ENCODE measurements at regions not wholly inside any gene's neighbourhood (a gene's known extent, or its start where the extent isn't known, plus 50 kb on each side); places are given as distances from the start of the nearest gene placed in this dataset.
A peak's percentile ranks its signal among the peaks of the same experiment; 100 is the strongest.
"Not testable (repeated sequence)": the region's sequence is repeated elsewhere in the genome, so short reads cannot be mapped to it uniquely, and the experiment has no call there.

- peaks cover 0 to 3% of the 10 kb centered on the region in 2 donors for H3K9me3 ChIP-seq (ENCODE audit: control insufficient read depth in 2 of 2, insufficient read depth in 1 of 2, low read depth in 1 of 2, low read length in 1 of 2)
- no peaks in the 10 kb centered on the region for H3K36me3 ChIP-seq (ENCODE audit: control insufficient read depth in 2 of 2, insufficient read depth in 2 of 2, low read length in 1 of 2)
- no peak overlapping the region for H3K27ac ChIP-seq (ENCODE audit: low read depth in 2 of 2, low read length in 1 of 2)
- 74 to 87% methylated on average over 5 of the region's 5 CpGs for WGBS, 2 donors
- no peak overlapping the region for H3K4me3 ChIP-seq (ENCODE audit: low read depth in 1 of 2, low read length in 2 of 2)
- peaks cover 3 to 7% of the 10 kb centered on the region in 2 donors for H3K4me1 ChIP-seq (ENCODE audit: control insufficient read depth in 2 of 2, insufficient read depth in 2 of 2, low read length in 1 of 2)
- no peaks in the 10 kb centered on the region for H3K27me3 ChIP-seq (ENCODE audit: control insufficient read depth in 1 of 2, insufficient read depth in 2 of 2, low read length in 2 of 2)
Measured at GRCh38 chr10:43845121-43845520, 196.4 kb upstream of the ZNF32 start.

- Histone ChIP-seq H3K4me3 (ENCODE audit: low read depth in 1 of 2, low read length in 2 of 2) (no peak overlapping the region), H3K4me1 (ENCODE audit: control insufficient read depth in 2 of 2, insufficient read depth in 2 of 2, low read length in 1 of 2) (peaks cover 3 to 7% of the 10 kb centered on the region in 2 donors), H3K27me3 (ENCODE audit: control insufficient read depth in 1 of 2, insufficient read depth in 2 of 2, low read length in 2 of 2) (no peaks in the 10 kb centered on the region), H3K36me3 (ENCODE audit: control insufficient read depth in 2 of 2, insufficient read depth in 2 of 2, low read length in 1 of 2) (no peaks in the 10 kb centered on the region), H3K27ac (ENCODE audit: low read depth in 2 of 2, low read length in 1 of 2) (no peak overlapping the region), H3K9me3 (ENCODE audit: control insufficient read depth in 2 of 2, insufficient read depth in 1 of 2, low read depth in 1 of 2, low read length in 1 of 2) (peaks cover 0 to 3% of the 10 kb centered on the region in 2 donors)
- WGBS, 2 donors, result 81 to 88% methylated on average over 4 of the region's 4 CpGs
Measured at GRCh38 chr10:43844221-43844620, 195.5 kb upstream of the ZNF32 start.

GRCh38 chr10:43843321-43844101, 194.8 kb upstream of the ZNF32 start:
- H3K9me3 ChIP-seq (ENCODE audit: control insufficient read depth in 2 of 2, insufficient read depth in 1 of 2, low read depth in 1 of 2, low read length in 1 of 2), result peaks cover 0 to 3% of the 10 kb centered on the region in 2 donors
- peaks cover 3 to 7% of the 10 kb centered on the region in 2 donors for H3K4me1 ChIP-seq (ENCODE audit: control insufficient read depth in 2 of 2, insufficient read depth in 2 of 2, low read length in 1 of 2)
- H3K27me3 ChIP-seq (ENCODE audit: control insufficient read depth in 1 of 2, insufficient read depth in 2 of 2, low read length in 2 of 2), result no peaks in the 10 kb centered on the region
- no peak overlapping the region for H3K27ac ChIP-seq (ENCODE audit: low read depth in 2 of 2, low read length in 1 of 2)
- H3K36me3 ChIP-seq (ENCODE audit: control insufficient read depth in 2 of 2, insufficient read depth in 2 of 2, low read length in 1 of 2), result no peaks in the 10 kb centered on the region
- H3K4me3 ChIP-seq (ENCODE audit: low read depth in 1 of 2, low read length in 2 of 2), result no peak overlapping the region
- 39 to 66% methylated on average over 9 of the region's 9 CpGs for WGBS, 2 donors

GRCh38 chr10:43842496-43842895, 193.8 kb upstream of the ZNF32 start:
- WGBS, 2 donors, result 85 to 87% methylated on average over 9 of the region's 9 CpGs
- Histone ChIP-seq H3K27ac (ENCODE audit: low read depth in 2 of 2, low read length in 1 of 2) (no peak overlapping the region), H3K4me1 (ENCODE audit: control insufficient read depth in 2 of 2, insufficient read depth in 2 of 2, low read length in 1 of 2) (peaks cover 3 to 7% of the 10 kb centered on the region in 2 donors), H3K9me3 (ENCODE audit: control insufficient read depth in 2 of 2, insufficient read depth in 1 of 2, low read depth in 1 of 2, low read length in 1 of 2) (peaks cover 0 to 3% of the 10 kb centered on the region in 2 donors), H3K27me3 (ENCODE audit: control insufficient read depth in 1 of 2, insufficient read depth in 2 of 2, low read length in 2 of 2) (no peaks in the 10 kb centered on the region), H3K4me3 (ENCODE audit: low read depth in 1 of 2, low read length in 2 of 2) (no peak overlapping the region), H3K36me3 (ENCODE audit: control insufficient read depth in 2 of 2, insufficient read depth in 2 of 2, low read length in 1 of 2) (no peaks in the 10 kb centered on the region)

GRCh38 chr10:43842072-43842471, 193.4 kb upstream of the ZNF32 start:
- 78 to 86% methylated on average over 6 of the region's 6 CpGs for WGBS, 2 donors
- Histone ChIP-seq H3K27ac (ENCODE audit: low read depth in 2 of 2, low read length in 1 of 2) (no peak overlapping the region), H3K9me3 (ENCODE audit: control insufficient read depth in 2 of 2, insufficient read depth in 1 of 2, low read depth in 1 of 2, low read length in 1 of 2) (peaks cover 0 to 3% of the 10 kb centered on the region in 2 donors), H3K27me3 (ENCODE audit: control insufficient read depth in 1 of 2, insufficient read depth in 2 of 2, low read length in 2 of 2) (no peaks in the 10 kb centered on the region), H3K4me3 (ENCODE audit: low read depth in 1 of 2, low read length in 2 of 2) (no peak overlapping the region), H3K36me3 (ENCODE audit: control insufficient read depth in 2 of 2, insufficient read depth in 2 of 2, low read length in 1 of 2) (no peaks in the 10 kb centered on the region), H3K4me1 (ENCODE audit: control insufficient read depth in 2 of 2, insufficient read depth in 2 of 2, low read length in 1 of 2) (peaks cover 3 to 7% of the 10 kb centered on the region in 2 donors)

- H3K9me3 ChIP-seq (ENCODE audit: control insufficient read depth in 2 of 2, insufficient read depth in 1 of 2, low read depth in 1 of 2, low read length in 1 of 2), result peaks cover 2 to 3% of the 10 kb centered on the region in 2 donors
- no peaks in the 10 kb centered on the region for H3K4me1 ChIP-seq (ENCODE audit: control insufficient read depth in 2 of 2, insufficient read depth in 2 of 2, low read length in 1 of 2)
- no peak overlapping the region for H3K27ac ChIP-seq (ENCODE audit: low read depth in 2 of 2, low read length in 1 of 2)
- H3K36me3 ChIP-seq (ENCODE audit: control insufficient read depth in 2 of 2, insufficient read depth in 2 of 2, low read length in 1 of 2), result no peaks in the 10 kb centered on the region
- H3K4me3 ChIP-seq (ENCODE audit: low read depth in 1 of 2, low read length in 2 of 2), result no peak overlapping the region
- WGBS, 2 donors, result 65 to 73% methylated on average over 3 of the region's 3 CpGs
- H3K27me3 ChIP-seq (ENCODE audit: control insufficient read depth in 1 of 2, insufficient read depth in 2 of 2, low read length in 2 of 2), result no peaks in the 10 kb centered on the region
Measured at GRCh38 chr10:43839973-43840372, 191.3 kb upstream of the ZNF32 start.

GRCh38 chr10:43834751-43835150, 186.1 kb upstream of the ZNF32 start:
- not testable (repeated sequence) for H3K27ac ChIP-seq (ENCODE audit: low read depth in 2 of 2, low read length in 1 of 2); H3K9me3 ChIP-seq (ENCODE audit: control insufficient read depth in 2 of 2, insufficient read depth in 1 of 2, low read depth in 1 of 2, low read length in 1 of 2); H3K4me3 ChIP-seq (ENCODE audit: low read depth in 1 of 2, low read length in 2 of 2); H3K36me3 ChIP-seq (ENCODE audit: control insufficient read depth in 2 of 2, insufficient read depth in 2 of 2, low read length in 1 of 2); H3K27me3 ChIP-seq (ENCODE audit: control insufficient read depth in 1 of 2, insufficient read depth in 2 of 2, low read length in 2 of 2); H3K4me1 ChIP-seq (ENCODE audit: control insufficient read depth in 2 of 2, insufficient read depth in 2 of 2, low read length in 1 of 2)
- WGBS, 2 donors, result 61 to 64% methylated on average over 2 of the region's 2 CpGs

- 89 to 91% methylated on average over 1 of the region's 1 CpG for WGBS, 2 donors
- H3K4me1 ChIP-seq (ENCODE audit: control insufficient read depth in 2 of 2, insufficient read depth in 2 of 2, low read length in 1 of 2), result no peaks in the 10 kb centered on the region
- no peaks in the 10 kb centered on the region for H3K9me3 ChIP-seq (ENCODE audit: control insufficient read depth in 2 of 2, insufficient read depth in 1 of 2, low read depth in 1 of 2, low read length in 1 of 2)
- H3K4me3 ChIP-seq (ENCODE audit: low read depth in 1 of 2, low read length in 2 of 2), result no peak overlapping the region
- H3K36me3 ChIP-seq (ENCODE audit: control insufficient read depth in 2 of 2, insufficient read depth in 2 of 2, low read length in 1 of 2), result no peaks in the 10 kb centered on the region
- no peak overlapping the region for H3K27ac ChIP-seq (ENCODE audit: low read depth in 2 of 2, low read length in 1 of 2)
- H3K27me3 ChIP-seq (ENCODE audit: control insufficient read depth in 1 of 2, insufficient read depth in 2 of 2, low read length in 2 of 2), result no peaks in the 10 kb centered on the region
Measured at GRCh38 chr10:43827853-43828252, 179.2 kb upstream of the ZNF32 start.

GRCh38 chr10:43825984-43826383, 177.3 kb upstream of the ZNF32 start:
- 90% methylated on average over 16 to 22 of the region's 22 CpGs for WGBS, 2 donors
- Histone ChIP-seq H3K36me3 (ENCODE audit: control insufficient read depth in 2 of 2, insufficient read depth in 2 of 2, low read length in 1 of 2) (no peaks in the 10 kb centered on the region), H3K27me3 (ENCODE audit: control insufficient read depth in 1 of 2, insufficient read depth in 2 of 2, low read length in 2 of 2) (no peaks in the 10 kb centered on the region), H3K27ac (ENCODE audit: low read depth in 2 of 2, low read length in 1 of 2) (no peak overlapping the region), H3K9me3 (ENCODE audit: control insufficient read depth in 2 of 2, insufficient read depth in 1 of 2, low read depth in 1 of 2, low read length in 1 of 2) (no peaks in the 10 kb centered on the region), H3K4me1 (ENCODE audit: control insufficient read depth in 2 of 2, insufficient read depth in 2 of 2, low read length in 1 of 2) (no peaks in the 10 kb centered on the region), H3K4me3 (ENCODE audit: low read depth in 1 of 2, low read length in 2 of 2) (no peak overlapping the region)

- Histone ChIP-seq H3K4me3 (ENCODE audit: low read depth in 1 of 2, low read length in 2 of 2) (no peak overlapping the region), H3K9me3 (ENCODE audit: control insufficient read depth in 2 of 2, insufficient read depth in 1 of 2, low read depth in 1 of 2, low read length in 1 of 2) (no peaks in the 10 kb centered on the region), H3K27me3 (ENCODE audit: control insufficient read depth in 1 of 2, insufficient read depth in 2 of 2, low read length in 2 of 2) (no peaks in the 10 kb centered on the region), H3K4me1 (ENCODE audit: control insufficient read depth in 2 of 2, insufficient read depth in 2 of 2, low read length in 1 of 2) (no peaks in the 10 kb centered on the region), H3K36me3 (ENCODE audit: control insufficient read depth in 2 of 2, insufficient read depth in 2 of 2, low read length in 1 of 2) (no peaks in the 10 kb centered on the region), H3K27ac (ENCODE audit: low read depth in 2 of 2, low read length in 1 of 2) (peak overlapping the region; percentile 41 to 54)
- 95 to 97% methylated on average over 20 of the region's 20 CpGs for WGBS, 2 donors
Measured at GRCh38 chr10:43825421-43825820, 176.7 kb upstream of the ZNF32 start.
